GM23338 (cell line): ENCODE measurements at regions not wholly inside any gene's neighbourhood (a gene's known extent, or its start where the extent isn't known, plus 50 kb on each side); places are given as distances from the start of the nearest gene placed in this dataset.

Experiments used
- CREB1 ChIP-seq: fragments of 250-450 bp; sonication (Bioruptor Pico); IDR thresholded peaks from 2 replicates; pipeline ENCODE4 v1.5.0; 2020; ENCODE audit warnings: low read depth, mild to moderate bottlenecking, moderate library complexity
- CTCF ChIP-seq, 2 experiments: fragments of 200-600 bp in 1 of 2; sonication (generic) in 1 of 2; conservative IDR thresholded peaks; 2 replicates each; pipeline versions ENCODE4 v1.5.1 to v1.6.1; 2016 to 2017; ENCODE audit warnings: antibody characterized with exemption in 2 of 2, low read depth in 2 of 2, mild to moderate bottlenecking in 2 of 2, moderate library complexity in 1 of 2
- EZH2 ChIP-seq: fragments of 200-600 bp; sonication (generic); IDR thresholded peaks from one replicate; pipeline ENCODE4 v1.8.0; 2017; ENCODE audit warnings: antibody characterized with exemption, mild to moderate bottlenecking, low read depth; ENCODE audit not compliant: unreplicated experiment
- EZH2phosphoT487 ChIP-seq: fragments of 200-600 bp; sonication (generic); IDR thresholded peaks from one replicate; pipeline ENCODE4 v1.8.1; 2018; ENCODE audit warnings: antibody characterized with exemption; ENCODE audit not compliant: unreplicated experiment
- POLR2AphosphoS5 ChIP-seq: IDR thresholded peaks from 2 replicates; pipeline ENCODE4 v1.6.1; 2016; ENCODE audit warnings: antibody characterized with exemption, low read depth

GRCh38 chrX:67922966-67923365 lies 379.1 kb downstream of the AR start:
- TF ChIP-seq CTCF (conservative IDR thresholded peaks at IDR 0.05; ENCODE audit: low read depth in 2 of 2) (no peak), EZH2 (no peak), EZH2phosphoT487 (no peak), CREB1 (CRISPR knock-in tag) (no peak), POLR2AphosphoS5 (no peak)
